HS-5 (cell line): ENCODE measurements at regions not wholly inside any gene's neighbourhood (a gene's known extent, or its start where the extent isn't known, plus 50 kb on each side); places are given as distances from the start of the nearest gene placed in this dataset.
"Not testable (repeated sequence)": the region's sequence is repeated elsewhere in the genome, so short reads cannot be mapped to it uniquely, and the experiment has no call there.

Source experiments
- DNase-seq: peaks from one replicate; pipeline ENCODE4 v3.0.0-alpha.2; 2012; ENCODE audit warnings: low read depth

DNA sequence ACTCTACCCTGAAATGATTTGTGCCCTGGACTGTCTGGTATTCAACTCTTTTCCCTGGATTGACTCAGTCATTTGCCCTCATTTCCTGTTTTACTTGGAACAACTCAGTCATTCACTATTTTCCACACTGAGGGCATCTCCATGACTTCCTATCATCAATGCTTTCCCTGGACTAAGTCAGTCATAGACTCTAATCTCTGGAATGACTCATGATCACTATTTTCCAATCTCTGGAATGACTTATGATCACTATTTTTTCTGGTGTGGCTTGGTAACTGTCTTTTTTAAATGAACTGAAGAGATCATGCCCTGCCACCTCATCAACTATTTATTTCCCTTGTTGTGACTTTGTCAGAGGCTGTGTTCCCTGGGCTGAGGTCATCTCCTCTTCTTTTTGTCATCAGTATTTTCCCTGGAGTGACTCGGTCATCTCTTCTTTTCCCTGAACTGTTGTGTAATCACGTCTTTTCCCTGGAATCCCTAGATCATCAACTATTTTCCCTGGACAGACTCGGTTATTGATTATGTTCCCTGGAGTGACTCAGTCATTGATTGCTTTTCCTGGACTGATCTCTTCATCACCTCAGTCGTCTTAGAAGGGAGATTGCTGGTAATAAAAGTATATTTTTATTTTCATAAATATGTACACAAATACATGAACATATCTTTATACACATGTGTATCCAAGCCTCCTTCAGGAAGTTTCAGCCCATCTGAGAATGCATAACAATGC is 327.1 kb upstream of the VCX start:
- peak; percentile 72 for DNase-seq

DNA sequence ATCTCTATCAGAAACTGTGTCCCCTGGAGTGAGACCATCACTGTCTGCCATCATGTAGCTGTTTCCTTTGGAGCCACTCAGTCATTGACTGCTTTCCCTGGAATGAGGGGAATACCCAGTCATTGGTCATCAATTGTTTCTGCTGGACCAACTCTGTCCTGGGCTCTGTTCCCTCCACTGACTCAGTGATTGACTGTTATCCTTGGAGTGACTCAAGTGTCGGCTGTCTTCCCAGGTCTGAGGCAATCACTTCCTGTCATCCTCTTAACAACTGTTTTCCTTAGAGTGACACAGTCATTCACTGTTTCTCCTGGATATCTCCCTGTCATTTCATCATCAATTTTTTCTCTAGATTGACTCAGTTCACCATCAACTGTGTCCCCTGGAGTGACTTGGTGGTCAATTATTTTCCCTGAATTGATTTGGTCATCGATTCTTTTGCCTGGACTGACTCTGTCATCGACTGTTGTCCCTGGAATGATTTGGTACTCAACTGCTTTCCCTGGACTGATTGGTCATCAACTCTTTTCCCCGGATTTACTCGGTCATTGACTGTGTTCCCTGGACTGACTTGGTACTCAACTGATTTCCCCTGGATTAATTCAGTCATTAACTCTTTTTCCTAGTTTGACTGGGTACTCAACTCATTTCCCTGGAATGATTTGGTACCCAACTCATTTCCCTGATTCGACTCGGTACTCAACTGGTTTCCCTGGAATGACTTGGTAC is 327.9 kb upstream of the VCX start:
- peak; percentile 67 for DNase-seq

- DNase-seq, result no peak
Observed at GRCh38 chrX:7512845-7513244, 330.1 kb upstream of the VCX start.

DNA sequence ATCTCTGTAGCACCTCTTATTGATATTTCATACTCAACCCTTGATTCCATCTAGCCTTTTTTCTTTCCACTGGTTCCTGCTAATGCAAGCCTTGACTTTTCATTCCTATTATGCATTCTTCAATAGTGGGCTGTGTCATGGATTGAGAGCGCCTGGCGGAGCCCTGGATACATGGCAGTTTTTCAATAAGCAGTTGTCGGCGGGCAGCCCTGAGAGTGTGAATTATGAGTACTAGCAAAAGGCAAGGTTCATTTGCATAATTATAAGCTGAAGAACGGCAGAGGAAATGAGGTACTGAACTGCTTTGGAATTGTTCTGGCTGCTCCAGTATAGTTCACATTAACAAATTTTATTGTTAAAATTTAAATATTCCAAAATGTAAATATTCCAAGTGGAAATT is 339.7 kb upstream of the VCX start:
- no peak for DNase-seq

DNA sequence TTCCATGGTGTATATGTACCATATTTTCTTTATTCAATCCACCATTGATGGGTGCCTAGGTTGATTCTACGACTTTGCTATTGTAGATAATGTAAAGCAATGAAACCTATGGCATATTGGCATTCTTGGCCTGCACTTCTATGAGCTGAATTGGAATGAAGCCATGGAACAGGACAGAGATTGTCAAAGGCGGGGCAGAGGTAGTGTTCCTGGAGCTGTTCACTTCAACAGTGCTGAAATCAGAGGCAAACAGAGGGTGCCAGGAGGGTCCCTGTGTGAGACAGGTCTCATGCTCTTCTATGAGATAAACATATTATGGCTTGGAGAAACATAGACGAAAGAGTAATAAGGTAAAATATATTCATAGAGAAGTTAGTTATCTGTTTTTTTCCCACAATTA is 342.6 kb upstream of the VCX start:
- no peak for DNase-seq

- no peak for DNase-seq
Observed at GRCh38 chrX:7486505-7486904, 338.6 kb upstream of the PUDP start.

DNA sequence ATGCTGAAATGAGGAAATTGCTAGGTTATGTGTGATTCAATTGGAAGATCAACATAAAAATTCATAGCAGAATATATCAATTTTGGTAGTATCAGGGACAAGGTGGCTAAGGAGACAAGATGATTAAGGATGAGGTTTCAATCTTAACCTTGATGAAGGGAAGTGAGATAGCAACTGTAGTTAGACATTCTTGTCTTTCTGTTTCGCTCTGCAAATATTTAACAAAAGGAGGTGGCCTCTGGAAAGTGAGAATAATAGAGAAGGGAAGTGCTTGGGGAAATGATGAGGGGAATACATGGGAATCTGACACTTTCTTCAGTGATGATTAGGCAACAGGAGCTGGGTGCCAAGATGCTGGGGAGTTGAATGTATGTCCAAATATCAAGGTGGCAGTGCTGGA is 337.1 kb upstream of the PUDP start:
- no peak for DNase-seq

DNA sequence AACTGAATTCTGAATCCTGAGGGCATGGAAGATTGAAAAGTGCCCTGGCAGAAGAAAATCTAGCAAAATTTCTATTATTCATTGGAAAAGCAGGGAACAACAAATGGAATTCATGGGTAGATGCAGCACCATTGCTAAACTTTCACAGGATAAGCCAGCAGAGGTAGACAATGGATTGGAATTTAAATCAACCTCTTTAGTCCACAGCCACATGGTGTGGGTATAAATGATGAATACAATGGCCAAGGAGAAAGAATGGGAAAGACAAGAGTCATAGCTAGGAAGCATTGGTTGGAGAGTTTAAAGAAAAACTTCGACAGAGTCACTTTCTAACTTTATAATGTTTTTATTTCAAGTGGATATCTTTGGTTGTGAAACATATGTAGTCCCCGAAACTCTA is 332.8 kb upstream of the PUDP start:
- DNase-seq, result no peak

GRCh38 chrX:7462110-7462509 is 314.2 kb upstream of the PUDP start:
- no peak for DNase-seq

- not testable (repeated sequence) for DNase-seq
Observed at GRCh38 chrX:7461051-7461450, 313.1 kb upstream of the PUDP start.

- DNase-seq, result no peak
Observed at GRCh38 chrX:7447801-7448499, 300.0 kb upstream of the PUDP start.

DNA sequence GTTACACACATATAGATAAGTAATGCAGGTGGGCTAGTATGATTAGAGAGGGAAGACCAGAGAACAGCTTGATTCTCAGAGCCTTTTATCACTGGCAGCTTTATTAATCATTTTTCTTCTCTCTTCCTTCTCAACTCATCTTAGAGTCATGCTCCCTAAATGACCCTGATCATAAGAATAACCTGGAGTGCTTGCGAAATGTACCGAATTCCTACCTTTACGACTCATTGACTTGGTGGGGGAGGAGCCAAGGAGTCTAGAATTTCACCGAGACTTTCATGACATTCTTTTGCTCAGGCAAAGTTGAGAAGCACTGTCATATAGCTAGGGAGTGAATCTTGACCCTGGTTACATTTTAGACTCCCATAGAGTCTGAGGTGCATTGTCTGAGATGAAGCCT is 298.9 kb upstream of the PUDP start:
- DNase-seq, result no peak

DNA sequence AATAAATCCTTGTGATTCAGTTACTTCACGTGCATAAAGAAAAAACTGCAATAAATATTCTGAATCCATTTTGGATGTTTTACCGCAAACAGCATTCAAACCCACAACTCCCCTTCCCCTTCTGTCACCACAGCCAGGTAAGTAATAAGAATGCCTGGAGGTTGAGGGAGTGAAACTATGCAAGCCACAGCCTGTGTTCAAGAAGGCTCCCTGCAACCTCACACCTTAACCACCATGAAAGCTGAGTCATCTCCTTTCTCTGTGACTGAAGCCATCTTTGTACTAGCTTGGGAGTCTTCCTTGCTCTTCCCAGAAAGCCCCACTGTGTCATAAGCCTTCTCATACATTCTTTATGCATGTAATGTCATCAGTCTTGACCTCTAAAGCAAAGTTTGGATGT is 297.0 kb upstream of the PUDP start:
- DNase-seq, result no peak

GRCh38 chrX:7441586-7441985 is 293.6 kb upstream of the PUDP start:
- DNase-seq, result no peak

DNA sequence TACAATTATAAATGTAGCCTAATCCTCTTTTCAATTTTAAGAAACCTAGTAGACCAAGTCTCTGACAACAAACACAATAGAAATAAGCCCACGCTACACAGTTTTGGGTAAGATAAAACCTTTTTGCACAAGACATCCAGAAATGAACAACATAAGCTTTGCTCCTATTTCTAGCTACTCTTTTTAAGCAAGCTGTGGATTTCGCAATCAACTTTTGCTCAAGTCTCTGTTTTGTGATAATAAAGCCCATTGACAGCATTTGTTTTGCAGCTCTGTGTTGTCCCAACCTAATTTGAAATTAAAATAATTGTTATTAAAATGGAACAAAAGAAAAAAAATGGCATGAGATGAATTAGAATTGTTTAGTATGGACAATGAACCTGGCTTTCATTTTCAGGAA is 287.9 kb upstream of the PUDP start:
- DNase-seq, result no peak

- DNase-seq, result no peak
Observed at GRCh38 chrX:7432901-7433300, 284.9 kb upstream of the PUDP start.

DNA sequence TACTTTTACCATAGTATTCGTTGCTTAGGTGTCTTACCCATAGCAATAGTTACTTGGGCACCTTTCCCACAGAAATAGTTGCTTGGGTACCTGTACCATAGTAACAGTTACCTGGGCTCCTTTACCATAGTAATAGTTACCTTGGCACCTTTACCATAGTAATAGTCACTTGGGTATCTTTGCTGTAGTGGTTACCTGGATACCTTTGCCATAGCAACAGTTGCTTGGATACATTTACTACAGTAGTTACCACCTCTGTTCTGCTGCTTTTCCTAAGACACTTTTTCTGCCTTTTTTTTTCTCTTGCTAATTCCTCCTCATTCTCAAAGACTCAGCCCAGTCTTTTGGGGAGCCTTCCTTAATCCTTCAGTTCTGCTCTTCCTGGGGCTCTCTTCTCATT is 272.8 kb upstream of the PUDP start:
- DNase-seq, result no peak

DNA sequence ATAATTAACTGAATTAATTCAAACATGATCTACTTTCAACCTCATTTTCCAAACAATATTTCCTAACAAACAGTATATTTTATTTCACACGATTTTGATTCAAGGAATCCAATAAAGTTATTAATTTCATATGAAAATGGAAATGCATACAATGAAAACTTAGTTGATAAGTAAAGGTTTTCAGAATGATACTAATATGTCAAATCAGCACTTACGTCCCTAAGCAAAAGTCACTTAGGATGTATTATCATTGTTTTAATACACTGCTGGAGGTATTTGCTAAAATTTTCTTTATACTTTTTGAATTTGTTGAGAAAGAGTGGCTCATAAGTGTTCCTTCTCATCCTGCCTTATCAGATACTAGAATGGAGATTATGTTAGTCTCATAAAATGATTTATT is 266.8 kb upstream of the PUDP start:
- DNase-seq, result no peak

DNA sequence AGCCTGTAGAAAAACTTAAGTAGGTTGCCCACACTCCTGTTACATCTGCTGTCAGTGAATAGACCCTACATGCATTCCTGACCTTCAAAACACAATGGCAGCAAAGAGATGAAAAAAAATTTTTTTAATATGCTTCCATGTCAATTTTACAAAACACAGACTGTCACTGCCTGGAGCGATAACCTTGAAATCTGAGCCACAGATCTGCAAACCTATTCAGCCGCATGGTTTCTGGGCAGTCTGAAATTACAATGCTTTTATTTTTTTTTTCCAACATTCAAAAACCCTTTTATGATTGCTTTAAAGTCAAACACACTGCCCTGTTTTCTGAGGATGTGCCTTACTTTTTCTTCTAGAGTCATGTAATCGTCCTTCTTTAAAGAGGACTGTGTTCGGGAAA is 264.9 kb upstream of the PUDP start:
- DNase-seq, result no peak

DNA sequence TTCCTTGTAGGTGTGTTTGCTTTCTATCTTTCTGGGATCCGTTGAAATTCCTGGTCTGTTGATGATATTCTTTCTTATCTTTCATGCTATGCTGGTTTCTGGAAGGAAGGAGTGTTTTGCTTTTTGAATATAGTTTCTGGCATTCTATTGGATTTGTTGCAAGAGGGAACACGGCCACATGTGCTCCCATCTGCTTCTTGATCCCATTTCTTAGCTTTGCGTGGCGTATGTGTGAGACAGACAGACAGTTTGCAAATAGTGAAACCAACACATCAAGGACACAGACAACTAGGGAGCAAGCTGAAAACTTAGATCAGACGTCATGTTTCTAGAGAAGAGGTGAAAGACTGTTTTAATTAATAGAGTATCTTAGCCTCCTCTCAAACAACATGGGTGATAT is 261.9 kb upstream of the PUDP start:
- no peak for DNase-seq

DNA sequence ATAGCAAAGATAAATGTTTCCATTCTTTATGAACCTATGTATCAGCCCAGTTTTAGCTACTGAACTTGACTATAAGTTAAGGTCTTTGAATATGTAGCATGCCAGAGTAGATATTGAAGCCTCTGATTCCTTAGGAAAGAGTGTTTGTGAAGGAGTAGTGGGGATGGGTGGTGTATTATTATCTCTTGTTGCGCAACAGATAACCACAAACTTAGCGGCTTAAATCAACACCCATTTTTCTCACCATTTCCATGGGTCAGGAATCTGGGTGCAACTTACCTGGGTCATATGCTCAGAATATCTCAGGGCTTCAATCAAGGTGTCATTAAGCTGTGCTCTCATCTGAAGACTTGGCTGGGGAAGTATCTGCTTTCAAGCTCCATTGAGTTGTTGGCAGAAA is 251.4 kb upstream of the PUDP start:
- DNase-seq, result no peak

DNA sequence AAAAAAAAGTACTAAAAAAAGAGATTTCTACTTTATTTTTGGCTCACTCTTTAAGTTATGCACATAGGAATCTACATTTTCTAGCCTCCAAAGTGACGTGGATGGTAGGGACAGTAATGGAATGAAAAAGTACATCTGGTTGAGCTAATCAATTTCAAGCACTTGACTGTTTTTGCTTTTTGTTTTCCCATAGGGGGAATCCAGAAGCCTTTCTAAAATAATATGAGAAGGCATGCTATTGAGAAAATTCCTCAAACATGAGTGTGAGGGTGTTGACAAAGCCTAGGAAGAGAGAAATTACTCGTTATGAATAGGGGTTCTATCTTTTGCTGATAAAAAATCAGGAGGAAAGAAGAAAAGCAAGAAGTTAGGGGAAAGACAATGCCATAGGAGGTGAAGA is 242.5 kb upstream of the PUDP start:
- no peak for DNase-seq

- no peak for DNase-seq
Observed at GRCh38 chrX:7389576-7389975, 241.6 kb upstream of the PUDP start.
